PC-3 (cell line): ENCODE measurements at regions not wholly inside any gene's neighbourhood (a gene's known extent, or its start where the extent isn't known, plus 50 kb on each side); places are given as distances from the start of the nearest gene placed in this dataset.
A peak's percentile ranks its signal among the peaks of the same experiment; 100 is the strongest.

Source experiments
- ATAC-seq: fragments of 200-7000 bp; cut with Tn5 transposase; 2 replicates; pipeline ENCODE4 v1.9.1; 2020; ENCODE audit warnings: mild to moderate bottlenecking, moderate library complexity
- BruUV-seq: library from RNA; stranded (reverse); fragments of 400-500 nt; replicated peaks from 2 replicates; lab custom pipeline; 2021; lab: Mats Ljungman, UMichigan
- CTCF ChIA-PET: fragments of 300-600 bp; sonication (Branson Sonifier 250); formaldehyde crosslinking; loops from one replicate; lab custom pipeline; 2022; ENCODE audit warnings: antibody characterized with exemption; lab: Charles Lee
- POLR2A ChIA-PET: fragments of 300-600 bp; sonication (Branson Sonifier 250); formaldehyde crosslinking; loops from one replicate; lab custom pipeline; 2022; ENCODE audit warnings: antibody characterized with exemption; ENCODE audit not compliant: unreplicated experiment; lab: Charles Lee
- DNase-seq: peaks from one replicate; pipeline ENCODE4 v3.0.0-alpha.2; 2015
- H2AFZ ChIP-seq: fragments of 300-600 bp; sonication (generic); 2 replicates; pipeline ENCODE4 v1.6.0; 2016; ENCODE audit warnings: antibody characterized with exemption, low read length
- H3F3A ChIP-seq: fragments of 300-600 bp; sonication (generic); one replicate; pipeline ENCODE4 v1.6.0; 2017; ENCODE audit warnings: antibody characterized with exemption, low read length, control low read depth, mild to moderate bottlenecking; ENCODE audit not compliant: unreplicated experiment
- H3K27ac ChIP-seq: fragments of 300-600 bp; sonication (generic); 2 replicates; pipeline ENCODE4 v1.5.1; 2016; ENCODE audit warnings: mild to moderate bottlenecking, low read length
- H3K27me3 ChIP-seq: fragments of 300-600 bp; sonication (generic); 2 replicates; pipeline ENCODE4 v1.6.1; 2016; ENCODE audit warnings: low read length, mixed read lengths
- H3K36me3 ChIP-seq: fragments of 300-600 bp; sonication (generic); 2 replicates; pipeline ENCODE4 v1.6.1; 2016; ENCODE audit warnings: low read depth, mixed run types, low read length, mixed read lengths
- H3K4me1 ChIP-seq: fragments of 300-600 bp; sonication (generic); 2 replicates; pipeline ENCODE4 v1.5.1; 2016; ENCODE audit warnings: low read length; ENCODE audit not compliant: insufficient read depth
- H3K4me2 ChIP-seq: fragments of 300-600 bp; sonication (generic); 2 replicates; pipeline ENCODE4 v1.6.0; 2016; ENCODE audit warnings: low read length
- H3K4me3 ChIP-seq: fragments of 300-600 bp; sonication (generic); 2 replicates; pipeline ENCODE4 v1.5.1; 2016; ENCODE audit warnings: mild to moderate bottlenecking, low read length, mixed read lengths
- H3K79me2 ChIP-seq: fragments of 300-600 bp; sonication (generic); 2 replicates; pipeline ENCODE4 v1.6.1; 2017; ENCODE audit warnings: low read length, mixed read lengths
- H3K9ac ChIP-seq: fragments of 300-600 bp; sonication (generic); 2 replicates; pipeline ENCODE4 v1.6.0; 2016; ENCODE audit warnings: mild to moderate bottlenecking, low read length
- H3K9me2 ChIP-seq: fragments of 300-600 bp; sonication (generic); replicated peaks from 2 replicates; pipeline ENCODE4 v1.6.1; 2016; ENCODE audit warnings: mixed run types, low read length, mixed read lengths
- H3K9me3 ChIP-seq: fragments of 300-600 bp; sonication (generic); 2 replicates; pipeline ENCODE4 v1.6.1; 2016; ENCODE audit warnings: low read length, mixed read lengths
- H4K20me1 ChIP-seq: fragments of 300-600 bp; sonication (generic); 2 replicates; pipeline ENCODE4 v1.6.1; 2016; ENCODE audit warnings: low read length, mixed read lengths
- CTCF ChIP-seq: fragments of 300-600 bp; sonication (generic); conservative IDR thresholded peaks from 2 replicates; pipeline ENCODE4 v1.5.1; 2017; ENCODE audit warnings: antibody characterized with exemption, low read depth, mild to moderate bottlenecking, low read length
- EZH2 ChIP-seq: fragments of 300-600 bp; sonication (generic); IDR thresholded peaks from one replicate; pipeline ENCODE4 v1.6.1; 2017; ENCODE audit warnings: antibody characterized with exemption, mild to moderate bottlenecking, low read length; ENCODE audit not compliant: unreplicated experiment
- EZH2phosphoT487 ChIP-seq: fragments of 300-600 bp; sonication (generic); IDR thresholded peaks from 2 replicates; pipeline ENCODE4 v1.6.1; 2018; ENCODE audit warnings: mild to moderate bottlenecking, antibody characterized with exemption, low read length, borderline replicate concordance
- intact Hi-C: fragments of 100-400 bp; cut with micrococcal nuclease; formaldehyde crosslinking; loops from 2 replicates; pipeline ENCODE4 v1.9.0; 2023

GRCh38 chr2:52959801-52960200 is 807.8 kb upstream of the CHAC2 start:
- no TSS peak for BruUV-seq
- TF ChIP-seq EZH2phosphoT487 (no peak), CTCF (no peak), EZH2 (no peak)
- Histone ChIP-seq H3K79me2 (no peaks in the 10 kb centered on the region), H3K4me3 (no peak overlapping the region), H3K27ac (no peak overlapping the region), H3K36me3 (no peaks in the 10 kb centered on the region), H3K9me3 (no peaks in the 10 kb centered on the region), H3K4me2 (no peak overlapping the region), H3K9me2 (no peaks in the 10 kb centered on the region), H3K9ac (no peak overlapping the region), H3K27me3 (no peaks in the 10 kb centered on the region), H3F3A (no peaks in the 10 kb centered on the region), H3K4me1 (no peaks in the 10 kb centered on the region), H4K20me1 (no peaks in the 10 kb centered on the region), H2AFZ (no peak overlapping the region)
- DNase-seq (no peak), ATAC-seq (no peak)
- ChIA-PET CTCF (no interaction called here), POLR2A (no interaction called here)
- intact Hi-C loops, result no loop called here

- H3K4me3 ChIP-seq, result no peak overlapping the region
- no peaks in the 10 kb centered on the region for H3K36me3 ChIP-seq
- ChIA-PET CTCF (interaction anchor here (0.8 kb wide), 1 partner anchor 146 kb away, joined by 5 read pairs; no protein-coding TSS in a partner anchor), POLR2A (no interaction called here)
- H3K9me2 ChIP-seq, result no peaks in the 10 kb centered on the region
- H3K4me2 ChIP-seq, result no peak overlapping the region
- H2AFZ ChIP-seq, result no peak overlapping the region
- TF ChIP-seq CTCF (peak; percentile 56), EZH2 (no peak)
- H3K9ac ChIP-seq, result no peak overlapping the region
- H3K27me3 ChIP-seq, result no peaks in the 10 kb centered on the region
- H3K9me3 ChIP-seq, result no peaks in the 10 kb centered on the region
- H3K27ac ChIP-seq, result no peak overlapping the region
- intact Hi-C loops, result no loop called here
- no peaks in the 10 kb centered on the region for H4K20me1 ChIP-seq
- ATAC-seq, result no peak
- DNase-seq, result no peak
- no peaks in the 10 kb centered on the region for H3F3A ChIP-seq
- BruUV-seq, result no TSS peak
- no peaks in the 10 kb centered on the region for H3K79me2 ChIP-seq
- no peaks in the 10 kb centered on the region for H3K4me1 ChIP-seq
Measured at GRCh38 chr2:52956766-52957165, 810.8 kb upstream of the CHAC2 start.

- Histone ChIP-seq H3K4me3 (no peak overlapping the region), H2AFZ (no peak overlapping the region), H3K36me3 (no peaks in the 10 kb centered on the region), H4K20me1 (no peaks in the 10 kb centered on the region), H3K79me2 (no peaks in the 10 kb centered on the region), H3K27ac (no peak overlapping the region), H3K4me1 (no peaks in the 10 kb centered on the region), H3K9me2 (no peaks in the 10 kb centered on the region), H3K4me2 (no peak overlapping the region), H3K27me3 (no peaks in the 10 kb centered on the region), H3K9ac (no peak overlapping the region), H3F3A (no peaks in the 10 kb centered on the region), H3K9me3 (no peaks in the 10 kb centered on the region)
- DNase-seq (no peak), ATAC-seq (no peak)
- TF ChIP-seq EZH2phosphoT487, result no peak
- TF ChIP-seq CTCF, result no peak
- TF ChIP-seq EZH2, result no peak
- no TSS peak for BruUV-seq
- POLR2A ChIA-PET, result no interaction called here
- CTCF ChIA-PET, result interaction anchor here (0.8 kb wide), 1 partner anchor 146 kb away, joined by 5 read pairs; no protein-coding TSS in a partner anchor
- intact Hi-C loops, result no loop called here
Measured at GRCh38 chr2:52956118-52956517, 811.5 kb upstream of the CHAC2 start.
